ENCODE measurements at regions not wholly inside any gene's neighbourhood (a gene's known extent, or its start where the extent isn't known, plus 50 kb on each side); places are given as distances from the start of the nearest gene placed in this dataset.
"Not testable (repeated sequence)": the region's sequence is repeated elsewhere in the genome, so short reads cannot be mapped to it uniquely, and the experiment has no call there.

GRCh38 chr7:136103545-136104268 lies 126.5 kb upstream of the MTPN start:
- no peak for DNase-seq

GRCh38 chr7:136102881-136103280 lies 125.7 kb upstream of the MTPN start:
- no peak for DNase-seq

GRCh38 chr7:136092714-136093113 lies 115.6 kb upstream of the MTPN start:
- DNase-seq, result not testable (repeated sequence)

- DNase-seq, result no peak
Observed at GRCh38 chr7:136087881-136088280, 110.7 kb upstream of the MTPN start.

- peak; percentile 89 for DNase-seq
Observed at GRCh38 chr7:136086712-136087111, 109.6 kb upstream of the MTPN start.

- no peak for DNase-seq
Observed at GRCh38 chr7:136079934-136080333, 102.8 kb upstream of the MTPN start.

- no peak for DNase-seq
Observed at GRCh38 chr7:136079478-136079892, 102.3 kb upstream of the MTPN start.

GRCh38 chr7:136079066-136079465 lies 101.9 kb upstream of the MTPN start:
- no peak for DNase-seq

GRCh38 chr7:136078630-136079029 lies 101.5 kb upstream of the MTPN start:
- DNase-seq, result no peak

GRCh38 chr7:136076954-136077353 lies 99.8 kb upstream of the MTPN start:
- DNase-seq, result no peak

GRCh38 chr7:136074843-136075242 lies 97.7 kb upstream of the MTPN start:
- DNase-seq, result no peak

GRCh38 chr7:136072447-136072846 lies 95.3 kb upstream of the MTPN start:
- DNase-seq, result no peak

GRCh38 chr7:136070736-136071505 lies 93.8 kb upstream of the MTPN start:
- no peak for DNase-seq

GRCh38 chr7:136069840-136070529 lies 92.8 kb upstream of the MTPN start:
- DNase-seq, result no peak

- DNase-seq, result no peak
Observed at GRCh38 chr7:136067277-136067676, 90.1 kb upstream of the MTPN start.

GRCh38 chr7:136066304-136067143 lies 89.4 kb upstream of the MTPN start:
- DNase-seq, result no peak

GRCh38 chr7:136064627-136065237 lies 87.6 kb upstream of the MTPN start:
- DNase-seq, result no peak

GRCh38 chr7:136064081-136064480 lies 86.9 kb upstream of the MTPN start:
- DNase-seq, result no peak

GRCh38 chr7:136063326-136063666 lies 86.1 kb upstream of the MTPN start:
- DNase-seq, result no peak

- DNase-seq, result no peak
Observed at GRCh38 chr7:136062625-136063325, 85.6 kb upstream of the MTPN start.

- no peak for DNase-seq
Observed at GRCh38 chr7:136061433-136061832, 84.3 kb upstream of the MTPN start.

- DNase-seq, result no peak
Observed at GRCh38 chr7:136058546-136058945, 81.4 kb upstream of the MTPN start.

Measured in NCI-H2227 treated with DMSO at 0.1 percent for 48 hours (cell line).